ENCODE measurements at regions not wholly inside any gene's neighbourhood (a gene's known extent, or its start where the extent isn't known, plus 50 kb on each side); places are given as distances from the start of the nearest gene placed in this dataset.

GRCh38 chr5:96288166-96288844, 144.7 kb downstream of the PCSK1 start:
- CTCF ChIA-PET: no interaction called here
- SMC1A ChIA-PET (ENCODE audit: uncharacterized antibody, unreplicated experiment): no interaction called here
- no peak overlapping the region for H3K9ac ChIP-seq (ENCODE audit: control insufficient read depth, insufficient read depth, low read length)
- no peak for ATAC-seq
- H3K4me1 ChIP-seq (ENCODE audit: control insufficient read depth, insufficient read depth, low read length): no peaks in the 10 kb centered on the region
- in situ Hi-C loops (cut with MboI) (no loop called here), intact Hi-C loops (cut with micrococcal nuclease; ENCODE audit: unreplicated experiment) (no loop called here)
- RAD21 ChIA-PET (ENCODE audit: unreplicated experiment): no interaction called here
- no peak overlapping the region for H2AFZ ChIP-seq (ENCODE audit: control insufficient read depth, low read depth, low read length)
- no peaks in the 10 kb centered on the region for H3K27me3 ChIP-seq (replicated peaks in 1 of 2; ENCODE audit: control insufficient read depth in 2 of 2, insufficient read depth in 2 of 2, low read length in 1 of 2)
- no peak for FAIRE-seq
- H3K79me2 ChIP-seq (ENCODE audit: control insufficient read depth, insufficient read depth, low read length): no peaks in the 10 kb centered on the region
- no TSS peak for BruUV-seq (replicated peaks)
- H3K27ac ChIP-seq (ENCODE audit: control insufficient read depth, insufficient read depth): no peak overlapping the region
- 42% methylated on average over 3 of the region's 3 CpGs for WGBS (ENCODE audit: insufficient coverage, insufficient replicate concordance, low lambda C conversion rate, missing lambda C conversion rate)
- POLR2A ChIA-PET: no interaction called here
- no peaks in the 10 kb centered on the region for H4K20me1 ChIP-seq (ENCODE audit: control insufficient read depth, insufficient read depth)
- no peak for DNase-seq (ENCODE audit: low read depth, low spot score)
- TF ChIP-seq NR2C2 (IDR thresholded peaks at IDR 0.05; ENCODE audit: borderline replicate concordance, control insufficient read depth, insufficient read length, low read depth): no peak
- no peak for TF ChIP-seq TAF1 (IDR thresholded peaks at IDR 0.05; ENCODE audit: borderline replicate concordance, low read depth, low read length)
- TF ChIP-seq NR2F1 (conservative IDR thresholded peaks at IDR 0.05): no peak
- peak; percentile 65 for TF ChIP-seq JUNB (IDR thresholded peaks at IDR 0.05)
- no peak overlapping the region for H3K4me3 ChIP-seq
- H3K36me3 ChIP-seq (ENCODE audit: control insufficient read depth in 2 of 2, insufficient read depth in 2 of 2, low read length in 1 of 2): no peaks in the 10 kb centered on the region
- H3K9me3 ChIP-seq (replicated peaks; ENCODE audit: control insufficient read depth, insufficient read depth, low read length): peaks cover 3% of the 10 kb centered on the region
- H3K4me2 ChIP-seq (ENCODE audit: control insufficient read depth, insufficient read depth): no peak overlapping the region

- Histone ChIP-seq H3K9ac (ENCODE audit: control insufficient read depth, insufficient read depth, low read length) (no peak overlapping the region), H3K4me3 (no peak overlapping the region), H3K4me2 (ENCODE audit: control insufficient read depth, insufficient read depth) (no peak overlapping the region), H3K79me2 (ENCODE audit: control insufficient read depth, insufficient read depth, low read length) (no peaks in the 10 kb centered on the region), H3K36me3 (ENCODE audit: control insufficient read depth in 2 of 2, insufficient read depth in 2 of 2, low read length in 1 of 2) (no peaks in the 10 kb centered on the region), H3K27ac (ENCODE audit: control insufficient read depth, insufficient read depth) (no peak overlapping the region), H3K27me3 (replicated peaks in 1 of 2; ENCODE audit: control insufficient read depth in 2 of 2, insufficient read depth in 2 of 2, low read length in 1 of 2) (no peaks in the 10 kb centered on the region), H3K9me3 (replicated peaks; ENCODE audit: control insufficient read depth, insufficient read depth, low read length) (peaks cover 3% of the 10 kb centered on the region), H2AFZ (ENCODE audit: control insufficient read depth, low read depth, low read length) (no peak overlapping the region), H4K20me1 (ENCODE audit: control insufficient read depth, insufficient read depth) (no peaks in the 10 kb centered on the region), H3K4me1 (ENCODE audit: control insufficient read depth, insufficient read depth, low read length) (no peaks in the 10 kb centered on the region)
- intact Hi-C loops (cut with micrococcal nuclease; ENCODE audit: unreplicated experiment) (no loop called here), in situ Hi-C loops (cut with MboI) (no loop called here)
- CTCF ChIA-PET: interaction anchor here (0.7 kb wide), 1 partner anchor 875 kb away, joined by 3 read pairs; no protein-coding TSS in a partner anchor
- RAD21 ChIA-PET (ENCODE audit: unreplicated experiment): no interaction called here
- POLR2A ChIA-PET: no interaction called here
- DNase-seq (ENCODE audit: low read depth, low spot score) (no peak), ATAC-seq (no peak), FAIRE-seq (no peak)
- WGBS (ENCODE audit: insufficient coverage, insufficient replicate concordance, low lambda C conversion rate, missing lambda C conversion rate): 91% methylated on average over 2 of the region's 2 CpGs
- BruUV-seq (replicated peaks): no TSS peak
- SMC1A ChIA-PET (ENCODE audit: uncharacterized antibody, unreplicated experiment): no interaction called here
- TF ChIP-seq, protein P1, sequence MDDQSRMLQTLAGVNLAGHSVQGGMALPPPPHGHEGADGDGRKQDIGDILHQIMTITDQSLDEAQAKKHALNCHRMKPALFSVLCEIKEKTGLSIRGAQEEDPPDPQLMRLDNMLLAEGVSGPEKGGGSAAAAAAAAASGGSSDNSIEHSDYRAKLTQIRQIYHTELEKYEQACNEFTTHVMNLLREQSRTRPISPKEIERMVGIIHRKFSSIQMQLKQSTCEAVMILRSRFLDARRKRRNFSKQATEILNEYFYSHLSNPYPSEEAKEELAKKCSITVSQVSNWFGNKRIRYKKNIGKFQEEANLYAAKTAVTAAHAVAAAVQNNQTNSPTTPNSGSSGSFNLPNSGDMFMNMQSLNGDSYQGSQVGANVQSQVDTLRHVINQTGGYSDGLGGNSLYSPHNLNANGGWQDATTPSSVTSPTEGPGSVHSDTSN (IDR thresholded peaks at IDR 0.05; ENCODE audit: insufficient replicate concordance, low read depth, low read length): no peak
These were observed 145.9 kb downstream of the PCSK1 start for GRCh38 chr5:96287136-96287535.
